ENCODE measurements at regions not wholly inside any gene's neighbourhood (a gene's known extent, or its start where the extent isn't known, plus 50 kb on each side); places are given as distances from the start of the nearest gene placed in this dataset.

GRCh38 chr7:91374321-91374989 lies 110.2 kb downstream of the FZD1 start:
- no peak for TF ChIP-seq CTCF (IDR thresholded peaks at IDR 0.05)
- no peak for TF ChIP-seq POLR2A (IDR thresholded peaks at IDR 0.05)

Measured in adrenal gland (tissue), 5 donors.